ENCODE measurements at regions not wholly inside any gene's neighbourhood (a gene's known extent, or its start where the extent isn't known, plus 50 kb on each side); places are given as distances from the start of the nearest gene placed in this dataset.

- TF ChIP-seq REST (IDR thresholded peaks at IDR 0.05; ENCODE audit: insufficient replicate concordance, low read depth), result no peak
- TF ChIP-seq GABPA (IDR thresholded peaks at IDR 0.05; ENCODE audit: low read depth), result no peak
- no peak for TF ChIP-seq SPI1 (IDR thresholded peaks at IDR 0.05; ENCODE audit: borderline replicate concordance, low read depth)
- TF ChIP-seq CTCF (IDR thresholded peaks at IDR 0.05; ENCODE audit: insufficient read depth, low read length), result no peak
- no peak for TF ChIP-seq POLR2AphosphoS5 (IDR thresholded peaks at IDR 0.05; ENCODE audit: low read depth)
- no peak for DNase-seq (ENCODE audit: low read depth in 1 of 2, low spot score in 1 of 2)
- Histone ChIP-seq H3K27ac (replicated peaks) (no peak overlapping the region), H3K4me3 (replicated peaks; ENCODE audit: insufficient read depth, low read length) (no peak overlapping the region), H3K27me3 (ENCODE audit: insufficient read depth, poor library complexity, severe bottlenecking) (no peaks in the 10 kb centered on the region)
These were observed 269.9 kb upstream of the PITRM1 start for GRCh38 chr10:3442451-3442990.

GRCh38 chr10:3439183-3439582, 266.6 kb upstream of the PITRM1 start:
- TF ChIP-seq POLR2AphosphoS5 (IDR thresholded peaks at IDR 0.05; ENCODE audit: low read depth) (no peak), REST (IDR thresholded peaks at IDR 0.05; ENCODE audit: insufficient replicate concordance, low read depth) (no peak), CTCF (IDR thresholded peaks at IDR 0.05; ENCODE audit: insufficient read depth, low read length) (no peak), SPI1 (IDR thresholded peaks at IDR 0.05; ENCODE audit: borderline replicate concordance, low read depth) (no peak), GABPA (IDR thresholded peaks at IDR 0.05; ENCODE audit: low read depth) (no peak)
- Histone ChIP-seq H3K4me3 (replicated peaks; ENCODE audit: insufficient read depth, low read length) (no peak overlapping the region), H3K27ac (replicated peaks) (no peak overlapping the region), H3K27me3 (ENCODE audit: insufficient read depth, poor library complexity, severe bottlenecking) (no peaks in the 10 kb centered on the region)
- DNase-seq (ENCODE audit: low read depth in 1 of 2, low spot score in 1 of 2), result no peak

GRCh38 chr10:3438606-3439005, 266.0 kb upstream of the PITRM1 start:
- no peaks in the 10 kb centered on the region for H3K27me3 ChIP-seq (ENCODE audit: insufficient read depth, poor library complexity, severe bottlenecking)
- H3K27ac ChIP-seq (replicated peaks), result no peak overlapping the region
- TF ChIP-seq SPI1 (IDR thresholded peaks at IDR 0.05; ENCODE audit: borderline replicate concordance, low read depth), result no peak
- TF ChIP-seq POLR2AphosphoS5 (IDR thresholded peaks at IDR 0.05; ENCODE audit: low read depth), result no peak
- TF ChIP-seq GABPA (IDR thresholded peaks at IDR 0.05; ENCODE audit: low read depth), result no peak
- no peak for TF ChIP-seq CTCF (IDR thresholded peaks at IDR 0.05; ENCODE audit: insufficient read depth, low read length)
- no peak for TF ChIP-seq REST (IDR thresholded peaks at IDR 0.05; ENCODE audit: insufficient replicate concordance, low read depth)
- no peak for DNase-seq (ENCODE audit: low read depth in 1 of 2, low spot score in 1 of 2)
- H3K4me3 ChIP-seq (replicated peaks; ENCODE audit: insufficient read depth, low read length), result no peak overlapping the region
